ENCODE measurements at regions not wholly inside any gene's neighbourhood (a gene's known extent, or its start where the extent isn't known, plus 50 kb on each side); places are given as distances from the start of the nearest gene placed in this dataset.

DNA sequence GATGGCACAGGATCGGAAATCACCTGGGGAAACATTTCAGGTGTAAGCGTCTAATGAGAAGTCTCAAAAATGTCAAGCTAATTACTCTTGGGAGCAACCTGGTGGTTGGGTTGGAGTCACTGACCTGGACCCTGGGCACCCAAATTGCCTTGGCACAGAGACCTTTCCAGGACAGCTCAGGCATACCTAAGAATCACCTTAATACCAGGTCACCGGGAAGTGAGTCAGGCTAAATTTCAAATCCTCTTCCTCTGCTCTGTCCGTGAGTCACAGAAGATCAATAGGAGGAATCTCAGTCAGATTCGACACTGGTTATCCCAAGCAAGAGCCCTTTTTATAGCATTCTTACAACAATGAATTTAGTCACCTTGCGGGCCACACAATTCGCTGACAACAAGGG, 179.6 kb upstream of the CAMK1G start:
- H3K9me3 ChIP-seq = no peaks in the 10 kb centered on the region
- no peaks in the 10 kb centered on the region for H3K27me3 ChIP-seq
- no peaks in the 10 kb centered on the region for H3K36me3 ChIP-seq
- intact Hi-C loops (cut with DNase I) = no loop called here
- DNase-seq = no peak
- H3K4me3 ChIP-seq = no peak overlapping the region
- WGBS, 3 donors = 82 to 93% (median 85%) methylated on average over 7 of the region's 7 CpGs
- H3K4me1 ChIP-seq (ENCODE audit: insufficient read depth) = no peaks in the 10 kb centered on the region
- TF ChIP-seq POLR2A (IDR thresholded peaks at IDR 0.05) (no peak), EP300 (IDR thresholded peaks at IDR 0.05) (no peak)
- TF ChIP-seq, protein P1, sequence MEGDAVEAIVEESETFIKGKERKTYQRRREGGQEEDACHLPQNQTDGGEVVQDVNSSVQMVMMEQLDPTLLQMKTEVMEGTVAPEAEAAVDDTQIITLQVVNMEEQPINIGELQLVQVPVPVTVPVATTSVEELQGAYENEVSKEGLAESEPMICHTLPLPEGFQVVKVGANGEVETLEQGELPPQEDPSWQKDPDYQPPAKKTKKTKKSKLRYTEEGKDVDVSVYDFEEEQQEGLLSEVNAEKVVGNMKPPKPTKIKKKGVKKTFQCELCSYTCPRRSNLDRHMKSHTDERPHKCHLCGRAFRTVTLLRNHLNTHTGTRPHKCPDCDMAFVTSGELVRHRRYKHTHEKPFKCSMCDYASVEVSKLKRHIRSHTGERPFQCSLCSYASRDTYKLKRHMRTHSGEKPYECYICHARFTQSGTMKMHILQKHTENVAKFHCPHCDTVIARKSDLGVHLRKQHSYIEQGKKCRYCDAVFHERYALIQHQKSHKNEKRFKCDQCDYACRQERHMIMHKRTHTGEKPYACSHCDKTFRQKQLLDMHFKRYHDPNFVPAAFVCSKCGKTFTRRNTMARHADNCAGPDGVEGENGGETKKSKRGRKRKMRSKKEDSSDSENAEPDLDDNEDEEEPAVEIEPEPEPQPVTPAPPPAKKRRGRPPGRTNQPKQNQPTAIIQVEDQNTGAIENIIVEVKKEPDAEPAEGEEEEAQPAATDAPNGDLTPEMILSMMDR (IDR thresholded peaks at IDR 0.05) = no peak
- no peak overlapping the region for H3K27ac ChIP-seq

DNA sequence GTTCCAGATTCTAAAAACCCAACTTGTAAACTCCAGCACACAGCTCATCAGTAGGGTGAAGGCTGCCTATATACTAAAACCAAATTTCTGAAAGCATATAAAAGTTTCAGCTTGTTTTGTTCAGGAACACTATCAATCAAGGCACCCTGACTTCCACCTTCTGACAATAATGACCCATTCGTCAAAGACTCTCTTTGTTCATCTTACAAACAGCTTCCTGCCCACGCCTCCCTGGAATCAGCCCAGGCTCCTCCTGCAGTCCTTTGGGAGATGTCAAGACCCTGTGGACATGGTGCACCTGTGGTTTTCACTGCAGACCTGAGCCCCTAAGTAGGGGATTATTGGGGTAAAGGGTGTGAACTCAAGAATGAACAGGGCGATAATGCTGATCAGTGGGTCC, 178.9 kb upstream of the CAMK1G start:
- Histone ChIP-seq H3K4me1 (ENCODE audit: insufficient read depth) (no peaks in the 10 kb centered on the region), H3K27ac (no peak overlapping the region), H3K27me3 (no peaks in the 10 kb centered on the region), H3K4me3 (no peak overlapping the region), H3K36me3 (no peaks in the 10 kb centered on the region), H3K9me3 (no peaks in the 10 kb centered on the region)
- DNase-seq = no peak
- 24 to 27% (median 26%) methylated on average over 3 of the region's 3 CpGs for WGBS, 3 donors
- intact Hi-C loops (cut with DNase I) = no loop called here
- TF ChIP-seq POLR2A (IDR thresholded peaks at IDR 0.05) (no peak), EP300 (IDR thresholded peaks at IDR 0.05) (no peak)
- TF ChIP-seq, protein P1 (IDR thresholded peaks at IDR 0.05) = no peak

DNA sequence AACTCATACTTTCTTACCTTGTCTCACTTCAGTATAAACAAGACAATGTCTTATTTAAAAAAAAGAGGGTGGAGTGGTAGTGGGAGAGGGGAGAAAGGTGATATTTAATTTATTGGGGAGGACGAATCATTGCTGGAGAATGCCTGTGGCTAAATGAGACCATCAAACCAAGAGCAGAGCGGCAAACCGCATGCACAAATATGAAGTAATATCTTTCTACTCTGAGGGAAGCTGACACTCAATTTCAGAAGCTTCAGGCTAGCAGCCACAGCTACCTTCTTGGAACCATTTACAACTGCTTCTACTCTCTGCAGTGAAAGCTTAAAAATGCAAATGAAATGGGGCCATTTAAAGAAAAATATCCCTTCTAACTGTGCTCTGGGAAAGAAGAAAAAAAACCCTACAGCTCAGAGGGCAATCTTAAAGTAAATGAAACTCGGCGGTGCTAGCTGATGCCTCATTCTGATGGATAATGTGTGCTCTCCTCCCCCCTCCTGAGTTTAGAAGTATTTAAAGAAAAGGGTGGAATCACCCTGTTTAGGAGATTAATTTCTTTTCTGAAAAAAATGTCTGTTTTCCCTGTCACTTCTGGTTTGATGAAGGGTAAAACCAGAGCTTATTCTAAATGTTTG, 178.2 kb upstream of the CAMK1G start:
- intact Hi-C loops (cut with DNase I) = no loop called here
- no peak overlapping the region for H3K4me3 ChIP-seq
- no peaks in the 10 kb centered on the region for H3K27me3 ChIP-seq
- H3K36me3 ChIP-seq = no peaks in the 10 kb centered on the region
- TF ChIP-seq POLR2A (IDR thresholded peaks at IDR 0.05) (no peak), EP300 (IDR thresholded peaks at IDR 0.05) (no peak)
- TF ChIP-seq, protein P1 (IDR thresholded peaks at IDR 0.05) = no peak
- no peak for DNase-seq
- H3K9me3 ChIP-seq = no peaks in the 10 kb centered on the region
- H3K4me1 ChIP-seq (ENCODE audit: insufficient read depth) = no peaks in the 10 kb centered on the region
- no peak overlapping the region for H3K27ac ChIP-seq
- WGBS, 3 donors = 16 to 24% (median 18%) methylated on average over 5 of the region's 5 CpGs

DNA sequence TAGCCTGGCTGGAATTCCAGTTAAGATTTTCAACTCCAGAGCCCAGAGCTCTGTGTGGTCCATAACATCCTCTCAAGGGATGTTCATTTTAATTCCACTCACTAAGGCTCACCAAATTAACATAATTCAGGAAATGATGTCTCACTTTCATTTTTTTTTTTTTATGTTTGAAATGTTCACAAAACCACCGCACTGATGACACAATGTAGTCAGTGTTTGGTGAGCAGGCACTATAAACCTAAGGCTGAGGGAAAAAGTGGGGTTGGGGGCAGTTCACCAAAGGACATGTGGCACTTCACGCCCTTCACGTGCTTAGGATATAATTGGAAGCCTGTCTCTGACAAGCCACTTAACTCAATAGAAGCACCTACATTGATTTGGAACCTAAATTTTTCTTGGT, 177.3 kb upstream of the CAMK1G start:
- TF ChIP-seq POLR2A (IDR thresholded peaks at IDR 0.05) (no peak), EP300 (IDR thresholded peaks at IDR 0.05) (no peak)
- TF ChIP-seq, protein P1 (IDR thresholded peaks at IDR 0.05) = no peak
- no peak for DNase-seq
- no peaks in the 10 kb centered on the region for H3K4me1 ChIP-seq (ENCODE audit: insufficient read depth)
- H3K9me3 ChIP-seq = no peaks in the 10 kb centered on the region
- no peak overlapping the region for H3K27ac ChIP-seq
- intact Hi-C loops (cut with DNase I) = no loop called here
- H3K4me3 ChIP-seq = no peak overlapping the region
- H3K27me3 ChIP-seq = no peaks in the 10 kb centered on the region
- 66 to 72% (median 68%) methylated on average over 3 of the region's 3 CpGs for WGBS, 3 donors
- no peaks in the 10 kb centered on the region for H3K36me3 ChIP-seq
